ENCODE measurements at regions not wholly inside any gene's neighbourhood (a gene's known extent, or its start where the extent isn't known, plus 50 kb on each side); places are given as distances from the start of the nearest gene placed in this dataset.

DNA sequence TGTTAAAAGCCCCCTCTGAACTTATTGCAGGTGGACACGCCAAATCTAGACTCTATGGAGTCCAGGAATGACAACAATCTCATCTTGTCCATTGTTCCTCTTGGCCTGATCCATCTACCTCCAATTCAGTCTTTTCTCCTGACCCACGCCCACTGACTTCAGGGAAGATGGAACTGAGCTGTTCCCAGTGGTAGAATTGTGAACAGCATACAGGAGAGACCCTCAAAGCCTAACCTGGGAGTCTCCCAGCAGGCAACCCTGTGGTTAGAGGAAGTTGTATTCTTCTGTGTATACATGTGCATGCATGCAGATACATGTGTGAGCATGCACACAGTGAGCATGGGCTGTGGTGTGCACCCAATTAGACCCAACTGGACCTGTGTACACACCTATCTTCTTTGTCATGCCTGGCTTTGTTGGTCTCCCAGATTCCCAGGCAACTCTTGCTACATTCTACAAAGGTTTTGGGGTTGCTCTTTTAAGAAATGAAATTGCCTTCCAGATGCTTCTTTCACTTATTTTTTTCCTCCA, 286.0 kb downstream of the ZSWIM6 start:
- Histone ChIP-seq H3K36me3 (no peaks in the 10 kb centered on the region), H3K27ac (no peak overlapping the region), H3K27me3 (no peaks in the 10 kb centered on the region), H3K9me3 (no peaks in the 10 kb centered on the region), H3K4me3 (no peak overlapping the region), H3K4me1 (no peaks in the 10 kb centered on the region)
- DNase-seq (ENCODE audit: extremely low spot score in 2 of 2), result no peak
- TF ChIP-seq, protein P1, sequence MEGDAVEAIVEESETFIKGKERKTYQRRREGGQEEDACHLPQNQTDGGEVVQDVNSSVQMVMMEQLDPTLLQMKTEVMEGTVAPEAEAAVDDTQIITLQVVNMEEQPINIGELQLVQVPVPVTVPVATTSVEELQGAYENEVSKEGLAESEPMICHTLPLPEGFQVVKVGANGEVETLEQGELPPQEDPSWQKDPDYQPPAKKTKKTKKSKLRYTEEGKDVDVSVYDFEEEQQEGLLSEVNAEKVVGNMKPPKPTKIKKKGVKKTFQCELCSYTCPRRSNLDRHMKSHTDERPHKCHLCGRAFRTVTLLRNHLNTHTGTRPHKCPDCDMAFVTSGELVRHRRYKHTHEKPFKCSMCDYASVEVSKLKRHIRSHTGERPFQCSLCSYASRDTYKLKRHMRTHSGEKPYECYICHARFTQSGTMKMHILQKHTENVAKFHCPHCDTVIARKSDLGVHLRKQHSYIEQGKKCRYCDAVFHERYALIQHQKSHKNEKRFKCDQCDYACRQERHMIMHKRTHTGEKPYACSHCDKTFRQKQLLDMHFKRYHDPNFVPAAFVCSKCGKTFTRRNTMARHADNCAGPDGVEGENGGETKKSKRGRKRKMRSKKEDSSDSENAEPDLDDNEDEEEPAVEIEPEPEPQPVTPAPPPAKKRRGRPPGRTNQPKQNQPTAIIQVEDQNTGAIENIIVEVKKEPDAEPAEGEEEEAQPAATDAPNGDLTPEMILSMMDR (IDR thresholded peaks at IDR 0.05), result no peak
- no peak for TF ChIP-seq POLR2A (IDR thresholded peaks at IDR 0.05)
- no peak for TF ChIP-seq POLR2AphosphoS5 (IDR thresholded peaks at IDR 0.05; ENCODE audit: insufficient read depth in 1 of 2, low read depth in 1 of 2)
- intact Hi-C loops (cut with DNase I), result no loop called here

- Histone ChIP-seq H3K4me3 (no peak overlapping the region), H3K4me1 (no peaks in the 10 kb centered on the region), H3K27ac (no peak overlapping the region), H3K27me3 (no peaks in the 10 kb centered on the region), H3K9me3 (no peaks in the 10 kb centered on the region), H3K36me3 (no peaks in the 10 kb centered on the region)
- no peak for DNase-seq (ENCODE audit: extremely low spot score in 2 of 2)
- intact Hi-C loops (cut with DNase I), result no loop called here
- TF ChIP-seq, protein P1 (IDR thresholded peaks at IDR 0.05), result no peak
Measured at GRCh38 chr5:61618577-61618976, 286.5 kb downstream of the ZSWIM6 start.

GRCh38 chr5:61619289-61619688, 287.2 kb downstream of the ZSWIM6 start:
- Histone ChIP-seq H3K27me3 (no peaks in the 10 kb centered on the region), H3K9me3 (no peaks in the 10 kb centered on the region), H3K4me1 (no peaks in the 10 kb centered on the region), H3K27ac (no peak overlapping the region), H3K4me3 (no peak overlapping the region), H3K36me3 (no peaks in the 10 kb centered on the region)
- TF ChIP-seq POLR2A (IDR thresholded peaks at IDR 0.05) (no peak), POLR2AphosphoS5 (IDR thresholded peaks at IDR 0.05; ENCODE audit: insufficient read depth in 1 of 2, low read depth in 1 of 2) (no peak)
- TF ChIP-seq, protein P1 (IDR thresholded peaks at IDR 0.05), result no peak
- intact Hi-C loops (cut with DNase I), result no loop called here
- no peak for DNase-seq (ENCODE audit: extremely low spot score in 2 of 2)

DNA sequence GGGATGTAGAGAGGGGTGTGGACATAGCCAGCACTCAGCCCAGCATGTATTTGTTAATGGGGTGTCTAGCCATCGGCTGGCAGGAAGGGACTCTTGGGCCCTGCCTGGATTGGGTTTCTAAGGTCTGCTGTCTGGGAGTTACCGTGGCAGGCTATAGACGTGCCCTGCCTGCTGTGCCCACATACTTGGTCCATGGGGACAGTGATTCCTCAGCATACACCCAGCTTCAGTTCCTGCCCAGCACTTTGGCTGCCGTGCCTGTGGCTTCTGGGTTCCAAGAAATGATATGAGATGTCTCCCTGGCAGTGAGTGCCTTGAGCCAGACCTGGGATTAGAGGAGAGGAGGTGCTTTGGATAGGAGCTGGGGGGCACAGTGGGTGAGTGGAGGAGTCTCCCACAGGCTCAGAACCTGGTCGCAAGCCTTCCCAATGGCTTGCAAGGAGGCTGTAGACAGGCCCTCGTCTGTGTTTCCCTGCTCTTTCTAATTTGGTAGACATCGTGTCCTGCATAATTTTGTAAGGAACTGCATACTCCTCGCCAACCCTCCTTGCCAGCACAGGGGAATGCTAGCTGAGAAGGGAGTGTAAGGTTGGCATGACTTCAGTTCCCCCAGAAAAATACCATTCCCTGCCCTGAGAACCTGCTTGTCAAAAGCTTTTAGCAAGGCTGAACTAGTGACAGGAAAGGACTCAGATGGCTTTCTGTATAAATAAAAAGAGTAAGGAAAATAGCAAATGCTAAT, 287.9 kb downstream of the ZSWIM6 start:
- intact Hi-C loops (cut with DNase I), result no loop called here
- Histone ChIP-seq H3K4me3 (no peak overlapping the region), H3K27ac (no peak overlapping the region), H3K4me1 (peaks cover 4% of the 10 kb centered on the region), H3K9me3 (no peaks in the 10 kb centered on the region), H3K27me3 (no peaks in the 10 kb centered on the region), H3K36me3 (no peaks in the 10 kb centered on the region)
- DNase-seq (ENCODE audit: extremely low spot score in 2 of 2), result no peak
- TF ChIP-seq POLR2AphosphoS5 (IDR thresholded peaks at IDR 0.05; ENCODE audit: insufficient read depth in 1 of 2, low read depth in 1 of 2) (no peak), POLR2A (IDR thresholded peaks at IDR 0.05) (no peak)
- TF ChIP-seq, protein P1 (IDR thresholded peaks at IDR 0.05), result no peak

DNA sequence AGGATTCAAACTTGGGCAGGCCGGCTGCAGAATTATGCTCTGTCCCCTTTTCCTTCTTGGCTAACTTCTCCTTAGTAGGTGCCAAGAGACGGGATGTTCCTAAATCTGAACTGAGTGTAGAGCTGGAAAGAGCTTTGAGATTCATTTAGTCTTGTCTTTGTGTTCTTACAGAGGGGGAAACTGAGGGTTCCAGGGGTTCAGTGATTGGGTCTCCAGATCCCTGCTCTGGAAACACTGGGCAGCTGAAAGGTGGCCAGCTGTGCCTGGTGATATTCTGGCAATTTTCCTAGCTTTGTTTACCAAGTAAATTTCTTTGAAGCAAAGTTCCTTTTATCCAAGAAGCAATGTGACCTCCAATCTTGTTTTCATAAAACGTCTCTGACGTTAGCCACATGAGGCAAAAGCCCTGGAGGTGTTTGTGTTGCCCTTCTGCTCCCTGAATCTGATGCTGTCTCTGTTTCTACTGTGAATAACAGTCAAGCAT, 288.7 kb downstream of the ZSWIM6 start:
- intact Hi-C loops (cut with DNase I), result no loop called here
- H3K27me3 ChIP-seq, result no peaks in the 10 kb centered on the region
- peaks cover 11% of the 10 kb centered on the region for H3K4me1 ChIP-seq
- no peak overlapping the region for H3K4me3 ChIP-seq
- TF ChIP-seq, protein P1 (IDR thresholded peaks at IDR 0.05), result no peak
- no peak overlapping the region for H3K27ac ChIP-seq
- no peaks in the 10 kb centered on the region for H3K9me3 ChIP-seq
- DNase-seq (ENCODE audit: extremely low spot score in 2 of 2), result no peak
- no peaks in the 10 kb centered on the region for H3K36me3 ChIP-seq

Measured in vagina (tissue), 2 donors.